Astrocyte of the spinal cord (primary cell): ENCODE measurements at regions not wholly inside any gene's neighbourhood (a gene's known extent, or its start where the extent isn't known, plus 50 kb on each side); places are given as distances from the start of the nearest gene placed in this dataset.

Source experiments
- DNase-seq: peaks from one replicate; pipeline ENCODE4 v3.0.0; 2011; ENCODE audit warnings: low read depth, low spot score
- H3K4me3 ChIP-seq: 2 replicates; pipeline ENCODE4 v1.5.1; 2011; ENCODE audit warnings: low read depth, mild to moderate bottlenecking, low read length, moderate library complexity
- in situ Hi-C: cut with HindIII; loops from 2 replicates; pipeline ENCODE4 v1.10.0; 2017; ENCODE audit warnings: low sequenced_read_pairs
- TF ChIP-seq, protein P1 (sequence below): IDR thresholded peaks from 2 replicates; pipeline ENCODE4 v1.5.1; 2012; ENCODE audit warnings: low read depth, mild to moderate bottlenecking, low read length, inconsistent platforms

DNA sequence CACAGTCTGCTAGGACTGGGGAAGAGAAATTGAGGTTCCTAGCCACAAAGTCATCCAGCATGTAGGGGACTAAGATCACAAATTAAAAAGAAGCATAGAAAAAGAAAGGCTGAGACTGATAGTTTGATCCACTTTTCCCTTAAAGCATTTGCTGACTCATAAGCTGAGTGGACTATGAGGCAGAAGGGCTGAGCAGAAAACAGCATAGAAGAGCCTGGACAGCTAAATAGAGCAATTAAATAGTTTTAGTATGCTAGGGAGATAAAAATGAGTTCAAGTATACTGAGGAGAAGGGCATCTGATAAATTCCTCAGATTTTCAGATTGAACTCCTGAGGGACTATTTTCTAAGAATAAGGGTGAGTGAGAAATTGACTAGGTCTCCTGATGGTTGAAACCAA is 155.9 kb upstream of the EGR2 start:
- H3K4me3 ChIP-seq = no peak overlapping the region
- in situ Hi-C loops = no loop called here
- DNase-seq = no peak
- TF ChIP-seq, protein P1, sequence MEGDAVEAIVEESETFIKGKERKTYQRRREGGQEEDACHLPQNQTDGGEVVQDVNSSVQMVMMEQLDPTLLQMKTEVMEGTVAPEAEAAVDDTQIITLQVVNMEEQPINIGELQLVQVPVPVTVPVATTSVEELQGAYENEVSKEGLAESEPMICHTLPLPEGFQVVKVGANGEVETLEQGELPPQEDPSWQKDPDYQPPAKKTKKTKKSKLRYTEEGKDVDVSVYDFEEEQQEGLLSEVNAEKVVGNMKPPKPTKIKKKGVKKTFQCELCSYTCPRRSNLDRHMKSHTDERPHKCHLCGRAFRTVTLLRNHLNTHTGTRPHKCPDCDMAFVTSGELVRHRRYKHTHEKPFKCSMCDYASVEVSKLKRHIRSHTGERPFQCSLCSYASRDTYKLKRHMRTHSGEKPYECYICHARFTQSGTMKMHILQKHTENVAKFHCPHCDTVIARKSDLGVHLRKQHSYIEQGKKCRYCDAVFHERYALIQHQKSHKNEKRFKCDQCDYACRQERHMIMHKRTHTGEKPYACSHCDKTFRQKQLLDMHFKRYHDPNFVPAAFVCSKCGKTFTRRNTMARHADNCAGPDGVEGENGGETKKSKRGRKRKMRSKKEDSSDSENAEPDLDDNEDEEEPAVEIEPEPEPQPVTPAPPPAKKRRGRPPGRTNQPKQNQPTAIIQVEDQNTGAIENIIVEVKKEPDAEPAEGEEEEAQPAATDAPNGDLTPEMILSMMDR = no peak

DNA sequence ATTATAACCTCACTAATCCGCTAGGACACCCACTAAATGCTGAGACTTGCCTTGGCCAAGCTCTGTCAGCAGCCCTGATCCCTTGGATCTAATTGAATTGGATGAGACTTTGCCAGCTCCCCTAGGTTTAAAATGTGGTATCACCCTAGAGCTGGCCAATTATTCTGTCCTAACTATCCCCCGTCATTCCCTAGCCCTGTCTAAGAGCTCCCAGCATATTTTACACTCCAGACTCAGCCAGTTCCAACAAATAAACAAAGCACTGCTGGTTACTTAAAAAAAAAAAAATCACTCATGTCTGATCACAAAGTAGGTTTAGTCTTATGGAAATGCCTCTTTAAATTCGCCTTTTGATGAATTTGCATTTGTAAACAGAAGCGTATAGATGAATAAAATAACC is 147.9 kb upstream of the EGR2 start:
- no peak for DNase-seq
- TF ChIP-seq, protein P1 = no peak
- no peak overlapping the region for H3K4me3 ChIP-seq
- in situ Hi-C loops = no loop called here

DNA sequence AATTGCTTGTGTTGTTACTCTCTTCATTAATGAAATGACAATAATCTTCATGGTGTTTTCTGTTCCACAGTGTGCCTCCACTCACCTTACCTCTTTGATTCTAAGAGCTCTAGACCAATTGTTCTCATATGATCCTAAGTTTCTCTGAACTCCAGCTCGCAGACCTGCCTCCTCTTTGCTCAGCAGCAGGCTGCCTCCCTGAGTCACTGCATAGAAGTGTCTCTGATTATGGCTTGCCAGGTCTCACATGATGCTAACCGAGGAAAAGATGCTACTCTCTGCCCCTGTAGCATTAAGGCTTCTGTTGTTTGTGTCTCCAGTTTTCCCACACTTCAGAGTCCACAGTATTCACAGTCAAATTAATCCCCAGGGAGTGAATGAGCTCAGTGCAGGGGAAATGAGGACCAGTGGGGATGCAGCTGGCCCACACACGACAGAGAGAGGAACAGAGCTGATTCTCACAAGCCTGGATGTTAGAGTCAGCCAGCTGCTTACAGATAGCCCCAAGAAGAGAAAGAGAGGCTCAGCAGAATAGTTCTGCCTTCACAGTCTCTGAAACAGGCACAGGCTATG is 145.9 kb upstream of the EGR2 start:
- DNase-seq = peak; percentile 2
- in situ Hi-C loops = no loop called here
- no peak overlapping the region for H3K4me3 ChIP-seq
- TF ChIP-seq, protein P1 = no peak

DNA sequence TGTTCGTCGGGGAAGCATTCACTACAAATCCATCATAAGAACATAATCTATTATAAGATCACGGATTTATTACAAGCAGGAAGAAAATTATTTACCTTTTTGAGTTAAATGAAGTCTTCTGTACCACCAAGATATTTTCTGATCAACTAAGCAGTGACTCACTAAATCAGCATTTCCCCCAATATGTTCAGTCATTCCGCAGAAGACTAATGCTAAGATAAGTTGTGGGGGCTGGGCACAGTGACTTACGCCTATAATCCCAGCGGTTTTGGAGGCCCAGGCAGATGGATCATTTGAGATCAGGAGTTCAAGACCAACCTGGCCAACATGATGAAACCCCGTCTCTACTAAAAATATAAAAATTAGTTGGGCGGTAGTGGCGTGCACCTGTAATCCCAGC is 144.2 kb upstream of the EGR2 start:
- in situ Hi-C loops = no loop called here
- no peak overlapping the region for H3K4me3 ChIP-seq
- peak; percentile 1 for DNase-seq
- TF ChIP-seq, protein P1 = no peak

DNA sequence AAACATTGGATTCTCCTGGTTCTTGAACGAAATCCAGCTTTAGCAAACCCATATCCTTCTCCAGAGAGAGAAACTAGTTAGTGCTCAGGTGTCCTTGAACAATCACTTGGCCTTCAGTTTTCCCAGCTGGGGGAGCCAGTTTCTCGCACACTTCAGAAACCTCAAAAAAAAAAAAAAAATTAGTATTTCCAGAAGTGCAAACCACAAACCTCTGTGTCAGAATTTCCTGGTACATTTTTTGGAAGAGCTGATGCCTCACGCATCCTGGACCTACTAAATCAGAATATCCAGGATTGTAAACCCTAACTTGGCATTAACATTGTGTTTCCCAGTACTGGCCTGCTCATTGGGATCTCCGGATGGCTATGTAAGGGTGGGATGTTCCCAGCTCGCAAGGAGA is 143.4 kb upstream of the EGR2 start:
- in situ Hi-C loops = no loop called here
- TF ChIP-seq, protein P1 = no peak
- peak; percentile 17 for DNase-seq
- H3K4me3 ChIP-seq = no peak overlapping the region

DNA sequence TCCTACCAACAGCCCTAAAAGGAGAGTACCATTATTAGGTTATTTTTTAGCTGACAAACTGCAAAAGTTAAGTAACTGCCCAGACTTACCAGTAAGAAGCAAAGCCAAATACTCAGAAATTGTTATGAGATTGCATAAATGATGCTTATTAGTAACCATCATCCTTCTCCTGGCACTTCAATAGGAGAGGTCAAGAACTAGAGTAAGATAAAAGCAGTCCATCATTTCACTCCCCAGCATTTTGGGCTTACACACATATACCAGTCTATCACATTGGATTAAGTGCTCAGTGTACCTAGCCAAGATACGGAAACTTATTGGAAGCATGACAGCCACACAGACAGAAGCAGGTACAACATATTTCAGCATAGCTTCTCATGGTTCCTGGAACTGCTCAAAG is 142.8 kb upstream of the EGR2 start:
- H3K4me3 ChIP-seq = no peak overlapping the region
- in situ Hi-C loops = no loop called here
- TF ChIP-seq, protein P1 = no peak
- DNase-seq = no peak

DNA sequence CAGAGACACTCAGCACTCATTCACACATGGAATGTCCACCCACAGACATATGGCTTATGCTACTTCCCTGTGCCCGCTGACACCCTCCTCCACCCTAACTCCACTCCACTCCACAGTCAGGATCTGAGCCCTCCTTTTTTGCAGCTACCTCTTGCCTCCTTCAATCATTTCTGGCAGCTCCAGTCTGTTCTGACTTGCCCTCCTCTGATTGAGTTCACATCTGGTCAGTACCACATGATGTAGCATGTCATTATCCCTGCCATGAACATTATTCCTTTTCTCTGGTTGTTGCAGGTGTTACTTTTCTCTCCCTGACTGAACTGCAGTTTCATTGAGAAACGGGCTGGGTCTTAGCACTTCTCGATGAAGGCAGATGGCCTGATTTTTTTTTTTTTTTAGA is 130.1 kb upstream of the EGR2 start:
- TF ChIP-seq, protein P1 = no peak
- in situ Hi-C loops = no loop called here
- no peak overlapping the region for H3K4me3 ChIP-seq
- DNase-seq = no peak
